Neural progenitor cell (in vitro differentiated cells): ENCODE measurements at regions not wholly inside any gene's neighbourhood (a gene's known extent, or its start where the extent isn't known, plus 50 kb on each side); places are given as distances from the start of the nearest gene placed in this dataset.

Experiments
- DNase-seq: peaks from one replicate; pipeline ENCODE4 v3.0.0-alpha.2; 2016; ENCODE audit warnings: low spot score
- H2AFZ ChIP-seq: fragments of 200-600 bp; sonication (generic); replicated peaks from 2 replicates; pipeline ENCODE4 v1.6.1; 2016; ENCODE audit warnings: antibody characterized with exemption
- H3F3A ChIP-seq: fragments of 200-600 bp; sonication (generic); 2 replicates; pipeline ENCODE4 v1.6.1; 2016; ENCODE audit warnings: antibody characterized with exemption, low read depth
- H3K27ac ChIP-seq: fragments of 200-600 bp; sonication (generic); 2 replicates; pipeline ENCODE4 v1.5.1; 2016; ENCODE audit warnings: mild to moderate bottlenecking
- H3K27me3 ChIP-seq: fragments of 200-600 bp; sonication (generic); 2 replicates; pipeline ENCODE4 v1.6.1; 2016; ENCODE audit warnings: mild to moderate bottlenecking, moderate library complexity
- H3K36me3 ChIP-seq: fragments of 200-600 bp; sonication (generic); 2 replicates; pipeline ENCODE4 v1.5.1; 2016
- H3K4me1 ChIP-seq: fragments of 200-600 bp; sonication (generic); 2 replicates; pipeline ENCODE4 v1.6.1; 2016; ENCODE audit warnings: mixed run types
- H3K4me2 ChIP-seq: fragments of 200-600 bp; sonication (generic); 2 replicates; pipeline ENCODE4 v1.6.1; 2016
- H3K4me3 ChIP-seq: fragments of 200-600 bp; sonication (generic); 2 replicates; pipeline ENCODE4 v1.5.1; 2016
- H3K79me2 ChIP-seq: fragments of 200-600 bp; sonication (generic); 2 replicates; pipeline ENCODE4 v1.6.1; 2016; ENCODE audit warnings: low read depth
- H3K9ac ChIP-seq: fragments of 200-600 bp; sonication (generic); 2 replicates; pipeline ENCODE4 v1.6.1; 2016
- H3K9me3 ChIP-seq: fragments of 200-600 bp; sonication (generic); 2 replicates; pipeline ENCODE4 v1.5.1; 2016; ENCODE audit warnings: low read depth
- H4K20me1 ChIP-seq: fragments of 200-600 bp; sonication (generic); 2 replicates; pipeline ENCODE4 v1.6.1; 2016; ENCODE audit warnings: low read depth
- H3K27ac Mint-ChIP-seq: 3 replicates; pipeline ENCODE4 v1.8.0; 2021; ENCODE audit warnings: mixed read lengths
- H3K27me3 Mint-ChIP-seq: 2 replicates; pipeline ENCODE4 v1.8.0; 2022; ENCODE audit warnings: low read depth, mild to moderate bottlenecking, inconsistent platforms, moderate library complexity, mixed read lengths; ENCODE audit not compliant: insufficient read depth
- H3K36me3 Mint-ChIP-seq: 3 replicates; pipeline ENCODE4 v1.8.0; 2021; ENCODE audit warnings: mixed read lengths
- H3K4me1 Mint-ChIP-seq: 3 replicates; pipeline ENCODE4 v1.8.0; 2021; ENCODE audit warnings: mixed read lengths
- H3K4me3 Mint-ChIP-seq: 3 replicates; pipeline ENCODE4 v1.8.0; 2021; ENCODE audit warnings: mild to moderate bottlenecking, moderate library complexity, mixed read lengths
- H3K9me3 Mint-ChIP-seq: 3 replicates; pipeline ENCODE4 v1.8.0; 2020; ENCODE audit warnings: mixed read lengths
- CTCF ChIP-seq: fragments of 200-600 bp; sonication (generic); IDR thresholded peaks from 2 replicates; pipeline ENCODE4 v1.5.1; 2017; ENCODE audit warnings: antibody characterized with exemption, mild to moderate bottlenecking
- EZH2 ChIP-seq: fragments of 200-600 bp; sonication (generic); IDR thresholded peaks from 2 replicates; pipeline ENCODE4 v1.6.1; 2017; ENCODE audit warnings: antibody characterized with exemption, mild to moderate bottlenecking, moderate library complexity
- EZH2phosphoT487 ChIP-seq: fragments of 200-600 bp; sonication (generic); IDR thresholded peaks from 2 replicates; pipeline ENCODE4 v1.6.1; 2017; ENCODE audit warnings: antibody characterized with exemption

- Mint-ChIP-seq H3K9me3 (no peaks in the 10 kb centered on the region), H3K27me3 (no peaks in the 10 kb centered on the region), H3K4me1 (no peaks in the 10 kb centered on the region), H3K36me3 (no peaks in the 10 kb centered on the region), H3K27ac (no peak overlapping the region), H3K4me3 (no peak overlapping the region)
- TF ChIP-seq EZH2phosphoT487, result no peak
- TF ChIP-seq CTCF, result peak; percentile 48
- Histone ChIP-seq H3K79me2 (no peaks in the 10 kb centered on the region), H3K4me1 (no peaks in the 10 kb centered on the region), H3K9ac (no peak overlapping the region), H4K20me1 (no peaks in the 10 kb centered on the region), H2AFZ (no peak overlapping the region), H3K27ac (no peak overlapping the region), H3K27me3 (no peaks in the 10 kb centered on the region), H3K9me3 (no peaks in the 10 kb centered on the region), H3K4me3 (no peak overlapping the region), H3K4me2 (no peak overlapping the region), H3K36me3 (no peaks in the 10 kb centered on the region), H3F3A (no peaks in the 10 kb centered on the region)
- peak; percentile 4 for DNase-seq
Observed at GRCh38 chr12:21065845-21066244, 65.1 kb upstream of the SLCO1B1 start.

DNA sequence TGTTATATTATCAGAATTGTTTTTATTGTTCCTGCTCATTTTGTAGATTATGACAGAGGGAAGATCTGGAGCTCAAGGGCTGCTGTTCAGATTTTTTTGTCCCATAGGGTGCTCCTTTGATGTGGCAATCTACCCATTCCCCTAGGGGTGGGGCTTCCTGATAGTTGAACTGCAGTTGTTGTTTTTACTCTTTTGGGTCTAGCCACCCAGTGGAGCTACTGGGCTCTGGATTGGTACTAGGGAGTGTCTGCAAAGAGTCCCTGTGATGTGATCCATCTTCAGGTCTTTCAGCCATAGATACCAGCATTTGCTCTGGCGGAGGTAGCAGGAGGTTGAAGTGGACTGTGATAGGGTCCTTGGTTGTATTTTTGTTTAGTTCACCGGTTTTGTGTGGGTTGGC lies 57.9 kb upstream of the SLCO1B1 start:
- no peak overlapping the region for H3K4me3 ChIP-seq
- no peaks in the 10 kb centered on the region for H3K4me1 ChIP-seq
- no peaks in the 10 kb centered on the region for H3K27me3 ChIP-seq
- Mint-ChIP-seq H3K27me3 (peaks cover 2% of the 10 kb centered on the region), H3K9me3 (no peaks in the 10 kb centered on the region), H3K36me3 (no peaks in the 10 kb centered on the region), H3K4me1 (no peaks in the 10 kb centered on the region), H3K4me3 (no peak overlapping the region), H3K27ac (no peak overlapping the region)
- H3F3A ChIP-seq, result no peaks in the 10 kb centered on the region
- H2AFZ ChIP-seq, result no peak overlapping the region
- no peaks in the 10 kb centered on the region for H3K79me2 ChIP-seq
- H3K27ac ChIP-seq, result no peak overlapping the region
- H3K36me3 ChIP-seq, result no peaks in the 10 kb centered on the region
- no peak overlapping the region for H3K9ac ChIP-seq
- H3K4me2 ChIP-seq, result no peak overlapping the region
- no peaks in the 10 kb centered on the region for H3K9me3 ChIP-seq
- no peak for TF ChIP-seq CTCF
- no peak for DNase-seq
- no peaks in the 10 kb centered on the region for H4K20me1 ChIP-seq

- Mint-ChIP-seq H3K9me3 (no peaks in the 10 kb centered on the region), H3K27ac (no peak overlapping the region), H3K4me3 (no peak overlapping the region), H3K27me3 (peaks cover 2% of the 10 kb centered on the region), H3K36me3 (no peaks in the 10 kb centered on the region), H3K4me1 (no peaks in the 10 kb centered on the region)
- Histone ChIP-seq H3K4me3 (no peak overlapping the region), H3K27ac (no peak overlapping the region), H4K20me1 (no peaks in the 10 kb centered on the region), H2AFZ (no peak overlapping the region), H3K4me1 (no peaks in the 10 kb centered on the region), H3F3A (no peaks in the 10 kb centered on the region), H3K9ac (no peak overlapping the region), H3K4me2 (no peak overlapping the region), H3K79me2 (no peaks in the 10 kb centered on the region), H3K36me3 (no peaks in the 10 kb centered on the region), H3K9me3 (no peaks in the 10 kb centered on the region), H3K27me3 (no peaks in the 10 kb centered on the region)
- DNase-seq, result peak; percentile 1
- TF ChIP-seq EZH2phosphoT487 (no peak), EZH2 (no peak), CTCF (no peak)
Observed at GRCh38 chr12:21073822-21074460, 57.1 kb upstream of the SLCO1B1 start.
